Endodermal cell (in vitro differentiated cells): ENCODE measurements at regions not wholly inside any gene's neighbourhood (a gene's known extent, or its start where the extent isn't known, plus 50 kb on each side); places are given as distances from the start of the nearest gene placed in this dataset.

Experiments used
- DNase-seq: peaks from one replicate; pipeline ENCODE4 v3.0.0-alpha.2; 2017
- H3K27ac ChIP-seq: 2 replicates; pipeline ENCODE4 v1.5.1; 2013; ENCODE audit warnings: mild to moderate bottlenecking, low read depth, low read length, moderate library complexity
- H3K27me3 ChIP-seq: 2 replicates; pipeline ENCODE4 v1.6.1; 2013; ENCODE audit warnings: mild to moderate bottlenecking, low read length, moderate library complexity; ENCODE audit not compliant: insufficient read depth, control insufficient read depth, poor library complexity, severe bottlenecking
- H3K36me3 ChIP-seq: 2 replicates; pipeline ENCODE4 v1.7.0; 2013; ENCODE audit warnings: mild to moderate bottlenecking, low read length, moderate library complexity; ENCODE audit not compliant: control insufficient read depth, insufficient read depth
- H3K4me1 ChIP-seq: one replicate; pipeline ENCODE4 v1.7.0; 2013; ENCODE audit warnings: low read length; ENCODE audit not compliant: control insufficient read depth, insufficient read depth
- H3K4me3 ChIP-seq: 2 replicates; pipeline ENCODE4 v1.5.1; 2013; ENCODE audit warnings: mild to moderate bottlenecking, low read length, moderate library complexity
- H3K9ac ChIP-seq: 2 replicates; pipeline ENCODE4 v1.6.1; 2013; ENCODE audit warnings: mild to moderate bottlenecking, low read length, moderate library complexity; ENCODE audit not compliant: poor library complexity, severe bottlenecking; ENCODE audit errors: extremely low read depth
- H3K9me3 ChIP-seq: 2 replicates; pipeline ENCODE4 v1.6.1; 2013; ENCODE audit warnings: mild to moderate bottlenecking, low read length, moderate library complexity; ENCODE audit not compliant: control insufficient read depth
- H3K27ac Mint-ChIP-seq: 2 replicates; pipeline ENCODE4 v1.8.0; 2020; ENCODE audit warnings: mixed read lengths
- H3K27me3 Mint-ChIP-seq: 2 replicates; pipeline ENCODE4 v1.8.0; 2021; ENCODE audit warnings: mild to moderate bottlenecking, mixed read lengths; ENCODE audit not compliant: insufficient read depth
- H3K36me3 Mint-ChIP-seq: 2 replicates; pipeline ENCODE4 v1.8.0; 2020; ENCODE audit warnings: low read depth, mixed read lengths
- H3K4me1 Mint-ChIP-seq: 2 replicates; pipeline ENCODE4 v1.8.0; 2020; ENCODE audit warnings: mixed read lengths
- H3K4me3 Mint-ChIP-seq: 2 replicates; pipeline ENCODE4 v1.8.0; 2020; ENCODE audit warnings: mild to moderate bottlenecking, moderate library complexity, mixed read lengths
- H3K9me3 Mint-ChIP-seq: 2 replicates; pipeline ENCODE4 v1.8.0; 2020; ENCODE audit warnings: mild to moderate bottlenecking, mixed read lengths
- WGBS, 2 experiments: methylation state at CpG; one replicate each; pipeline versions ENCODE4 v1.1.5 to v1.1.7; 2013; ENCODE audit warnings: missing lambda C conversion rate in 2 of 2, mixed read lengths in 1 of 2; ENCODE audit not compliant: insufficient coverage in 1 of 2, insufficient read length in 1 of 2; 5-methylcytosine and 5-hydroxymethylcytosine counted together
- TF ChIP-seq, protein P1 (sequence below): fragments of 200-600 bp; sonication (generic); conservative IDR thresholded peaks from 2 replicates; pipeline ENCODE4 v1.5.0; 2021; ENCODE audit warnings: antibody characterized with exemption, mild to moderate bottlenecking

- no peaks in the 10 kb centered on the region for H3K4me1 ChIP-seq
- DNase-seq = peak; percentile 66
Observed at GRCh38 chr21:16587141-16587581, 857.4 kb downstream of the USP25 start.

DNA sequence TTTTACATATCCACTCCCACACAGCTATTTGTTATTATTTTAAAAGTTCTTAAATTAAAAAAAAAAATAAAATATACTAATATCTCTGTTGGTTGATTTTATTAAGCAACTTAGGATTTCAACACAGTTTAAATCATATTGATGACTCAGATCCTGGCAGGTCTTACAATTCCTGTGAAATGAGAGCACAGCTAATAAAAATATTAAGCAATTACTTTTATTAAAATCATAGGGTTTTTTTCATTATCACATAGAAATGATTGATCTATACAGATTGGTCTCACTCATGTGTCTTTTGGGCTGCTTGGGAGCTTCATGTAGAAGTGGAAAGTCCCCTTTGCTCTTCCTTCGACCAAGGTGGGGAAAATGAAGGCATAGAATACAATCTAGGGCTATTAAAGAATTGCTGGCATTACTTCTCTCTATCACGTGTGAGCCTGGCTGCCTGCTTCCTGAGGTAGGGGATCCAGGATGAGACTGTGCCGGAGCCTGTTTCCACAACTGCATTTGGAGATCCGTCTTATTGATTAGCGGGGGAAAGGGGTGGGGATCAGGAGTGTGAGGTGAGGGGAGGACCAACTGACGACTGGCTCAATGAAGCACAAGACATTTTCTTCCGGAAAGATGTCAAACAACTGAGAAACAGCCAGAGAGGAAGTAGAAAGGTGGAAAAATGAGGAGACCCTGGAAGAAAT lies 858.0 kb downstream of the USP25 start:
- no peak overlapping the region for H3K9ac ChIP-seq
- Mint-ChIP-seq H3K9me3 (no peaks in the 10 kb centered on the region), H3K27ac (no peak overlapping the region), H3K27me3 (no peaks in the 10 kb centered on the region), H3K36me3 (no peaks in the 10 kb centered on the region), H3K4me1 (peaks cover 2% of the 10 kb centered on the region), H3K4me3 (no peak overlapping the region)
- no peaks in the 10 kb centered on the region for H3K27me3 ChIP-seq
- peak overlapping the region; percentile 92 for H3K27ac ChIP-seq
- peak; percentile 55 for DNase-seq
- no peaks in the 10 kb centered on the region for H3K9me3 ChIP-seq
- H3K36me3 ChIP-seq = no peaks in the 10 kb centered on the region
- peak overlapping the region; percentile 75 for H3K4me3 ChIP-seq
- 44 to 46% methylated on average over 5 to 7 of the region's 7 CpGs for WGBS, 2 experiments
- no peaks in the 10 kb centered on the region for H3K4me1 ChIP-seq
- TF ChIP-seq, protein P1, sequence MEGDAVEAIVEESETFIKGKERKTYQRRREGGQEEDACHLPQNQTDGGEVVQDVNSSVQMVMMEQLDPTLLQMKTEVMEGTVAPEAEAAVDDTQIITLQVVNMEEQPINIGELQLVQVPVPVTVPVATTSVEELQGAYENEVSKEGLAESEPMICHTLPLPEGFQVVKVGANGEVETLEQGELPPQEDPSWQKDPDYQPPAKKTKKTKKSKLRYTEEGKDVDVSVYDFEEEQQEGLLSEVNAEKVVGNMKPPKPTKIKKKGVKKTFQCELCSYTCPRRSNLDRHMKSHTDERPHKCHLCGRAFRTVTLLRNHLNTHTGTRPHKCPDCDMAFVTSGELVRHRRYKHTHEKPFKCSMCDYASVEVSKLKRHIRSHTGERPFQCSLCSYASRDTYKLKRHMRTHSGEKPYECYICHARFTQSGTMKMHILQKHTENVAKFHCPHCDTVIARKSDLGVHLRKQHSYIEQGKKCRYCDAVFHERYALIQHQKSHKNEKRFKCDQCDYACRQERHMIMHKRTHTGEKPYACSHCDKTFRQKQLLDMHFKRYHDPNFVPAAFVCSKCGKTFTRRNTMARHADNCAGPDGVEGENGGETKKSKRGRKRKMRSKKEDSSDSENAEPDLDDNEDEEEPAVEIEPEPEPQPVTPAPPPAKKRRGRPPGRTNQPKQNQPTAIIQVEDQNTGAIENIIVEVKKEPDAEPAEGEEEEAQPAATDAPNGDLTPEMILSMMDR = no peak

More at GRCh38 chr21:16587141-16587581, 857.4 kb downstream of the USP25 start:
- H3K4me3 Mint-ChIP-seq = no peak overlapping the region
- no peaks in the 10 kb centered on the region for H3K36me3 ChIP-seq
- H3K4me3 ChIP-seq = no peak overlapping the region
- H3K27ac Mint-ChIP-seq = no peak overlapping the region
- H3K9me3 ChIP-seq = no peaks in the 10 kb centered on the region
- H3K27me3 Mint-ChIP-seq = no peaks in the 10 kb centered on the region
- H3K4me1 Mint-ChIP-seq = no peaks in the 10 kb centered on the region
- TF ChIP-seq, protein P1 = no peak
- H3K36me3 Mint-ChIP-seq = no peaks in the 10 kb centered on the region
- WGBS, 2 experiments = 63 to 76% methylated on average over 2 to 6 of the region's 6 CpGs
- H3K27me3 ChIP-seq = no peaks in the 10 kb centered on the region
- no peak overlapping the region for H3K9ac ChIP-seq
- no peaks in the 10 kb centered on the region for H3K9me3 Mint-ChIP-seq
- peak overlapping the region; percentile 32 for H3K27ac ChIP-seq

DNA sequence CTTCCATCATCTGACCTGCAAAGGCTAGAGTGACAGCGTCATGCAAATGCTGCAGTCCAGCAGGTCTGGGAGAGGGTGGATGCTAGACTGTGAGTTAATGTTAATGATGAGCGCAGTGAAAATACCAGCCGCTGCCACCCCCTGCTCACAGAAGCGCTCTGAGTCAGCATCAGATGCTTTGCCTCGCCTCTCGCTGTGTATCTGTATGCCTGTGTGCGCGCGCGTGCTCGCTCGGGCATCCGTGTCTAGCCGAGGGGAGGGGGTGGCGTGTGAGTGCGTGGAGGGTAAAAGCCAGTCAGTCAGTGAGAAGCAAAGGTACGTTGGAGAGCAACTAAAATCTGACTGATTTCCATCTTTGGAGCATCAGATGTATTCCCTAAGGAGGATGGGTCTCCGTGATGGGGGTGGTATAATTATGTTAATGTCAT lies 858.7 kb downstream of the USP25 start:
- peak overlapping the region; percentile 75 for H3K4me3 ChIP-seq
- Mint-ChIP-seq H3K4me1 (peaks cover 2% of the 10 kb centered on the region), H3K27me3 (no peaks in the 10 kb centered on the region), H3K27ac (no peak overlapping the region), H3K9me3 (no peaks in the 10 kb centered on the region), H3K4me3 (no peak overlapping the region), H3K36me3 (no peaks in the 10 kb centered on the region)
- H3K36me3 ChIP-seq = no peaks in the 10 kb centered on the region
- WGBS, 2 experiments = 18 to 26% methylated on average over 5 to 18 of the region's 18 CpGs
- no peaks in the 10 kb centered on the region for H3K9me3 ChIP-seq
- no peaks in the 10 kb centered on the region for H3K27me3 ChIP-seq
- DNase-seq = peak; percentile 78
- TF ChIP-seq, protein P1 = no peak
- H3K9ac ChIP-seq = no peak overlapping the region
- H3K27ac ChIP-seq = peak overlapping the region; percentile 92
- no peaks in the 10 kb centered on the region for H3K4me1 ChIP-seq
